ENCODE measurements at regions not wholly inside any gene's neighbourhood (a gene's known extent, or its start where the extent isn't known, plus 50 kb on each side); places are given as distances from the start of the nearest gene placed in this dataset.

DNA sequence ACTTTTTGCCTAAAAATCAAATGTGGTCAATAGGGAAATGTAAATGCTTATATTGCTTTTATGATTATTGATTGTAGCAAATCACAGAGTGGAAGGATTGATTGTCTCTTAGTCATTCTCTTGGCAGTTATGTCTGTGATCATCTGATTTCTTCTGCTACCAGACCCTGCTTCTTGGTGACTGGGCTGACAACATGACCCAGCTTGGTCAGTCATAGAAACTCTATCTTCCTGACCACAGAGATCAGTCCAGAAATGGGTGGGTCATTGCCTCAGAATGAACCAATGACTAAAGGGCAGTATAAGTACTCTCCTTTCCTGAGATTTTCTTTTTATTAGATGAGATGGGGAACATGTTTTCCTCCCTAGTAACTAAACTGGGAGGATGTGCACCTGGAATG is 87.6 kb downstream of the MAIP1 start:
- TF ChIP-seq POLR2A (IDR thresholded peaks at IDR 0.05; ENCODE audit: low read length): no peak
- TF ChIP-seq GATA1 (IDR thresholded peaks at IDR 0.05; ENCODE audit: low read depth, low read length): no peak

Data from erythroblast (primary cell).